ENCODE measurements at regions not wholly inside any gene's neighbourhood (a gene's known extent, or its start where the extent isn't known, plus 50 kb on each side); places are given as distances from the start of the nearest gene placed in this dataset.
A peak's percentile ranks its signal among the peaks of the same experiment; 100 is the strongest.

- DNase-seq, result no peak
These were observed 117.7 kb downstream of the POLR2M start for GRCh38 chr15:57824186-57824585.

- no peak for DNase-seq
These were observed 120.5 kb downstream of the POLR2M start for GRCh38 chr15:57827021-57827420.

- DNase-seq, result no peak
These were observed 121.5 kb downstream of the POLR2M start for GRCh38 chr15:57827971-57828370.

GRCh38 chr15:57832183-57832582, 125.7 kb downstream of the POLR2M start:
- no peak for DNase-seq

GRCh38 chr15:57835119-57835518, 128.6 kb downstream of the POLR2M start:
- DNase-seq, result no peak

- no peak for DNase-seq
These were observed 142.8 kb downstream of the POLR2M start for GRCh38 chr15:57849317-57849716.

GRCh38 chr15:57854531-57854930, 148.0 kb downstream of the POLR2M start:
- DNase-seq, result no peak

- no peak for DNase-seq
These were observed 151.4 kb downstream of the POLR2M start for GRCh38 chr15:57857871-57858270.

- no peak for DNase-seq
These were observed 152.7 kb downstream of the POLR2M start for GRCh38 chr15:57859130-57859685.

- peak; percentile 62 for DNase-seq
These were observed 154.6 kb downstream of the POLR2M start for GRCh38 chr15:57861034-57861638.

GRCh38 chr15:57861815-57862586, 155.5 kb downstream of the POLR2M start:
- DNase-seq, result no peak

- DNase-seq, result no peak
These were observed 156.2 kb downstream of the POLR2M start for GRCh38 chr15:57862761-57863160.

GRCh38 chr15:57865294-57865693, 158.8 kb downstream of the POLR2M start:
- no peak for DNase-seq

GRCh38 chr15:57866149-57866736, 159.7 kb downstream of the POLR2M start:
- peak; percentile 32 for DNase-seq

- DNase-seq, result no peak
These were observed 161.7 kb downstream of the POLR2M start for GRCh38 chr15:57867970-57868798.

GRCh38 chr15:57870667-57871066, 164.2 kb downstream of the POLR2M start:
- no peak for DNase-seq

- no peak for DNase-seq
These were observed 165.9 kb downstream of the POLR2M start for GRCh38 chr15:57872281-57873030.

- no peak for DNase-seq
These were observed 167.2 kb downstream of the POLR2M start for GRCh38 chr15:57873564-57874209.

GRCh38 chr15:57875347-57875746, 168.8 kb downstream of the POLR2M start:
- DNase-seq, result no peak

- DNase-seq, result no peak
These were observed 172.1 kb downstream of the POLR2M start for GRCh38 chr15:57878573-57878972.

- no peak for DNase-seq
These were observed 174.8 kb downstream of the POLR2M start for GRCh38 chr15:57881361-57881760.

- DNase-seq, result no peak
These were observed 175.5 kb downstream of the POLR2M start for GRCh38 chr15:57881972-57882371.

All from NCI-H526 treated with DMSO at 0.1 percent for 48 hours (cell line).